ENCODE measurements at regions not wholly inside any gene's neighbourhood (a gene's known extent, or its start where the extent isn't known, plus 50 kb on each side); places are given as distances from the start of the nearest gene placed in this dataset.

DNA sequence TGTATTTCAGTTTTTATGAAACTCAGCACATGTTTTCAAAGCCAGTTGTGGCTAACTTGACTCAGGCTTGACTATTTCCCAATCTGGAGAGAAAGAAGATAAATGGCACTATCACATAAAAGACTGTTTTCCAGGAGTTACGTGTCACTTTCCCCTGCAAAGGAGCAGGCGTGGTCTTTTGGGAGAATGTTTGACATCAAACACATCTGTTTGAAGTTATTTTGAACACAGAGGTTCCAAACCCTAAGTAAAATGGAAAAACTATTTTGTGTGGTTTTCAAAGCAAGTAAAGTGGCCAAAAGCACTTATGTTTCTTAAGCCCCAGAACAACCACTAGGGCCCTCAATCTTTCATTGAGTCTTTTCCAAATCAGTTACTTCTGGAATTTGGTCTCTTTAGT lies 89.7 kb downstream of the FOXF2 start:
- no peak for TF ChIP-seq EP300 (IDR thresholded peaks at IDR 0.05)
- no peak for TF ChIP-seq CTCF (IDR thresholded peaks at IDR 0.05)
- no peak for TF ChIP-seq POLR2AphosphoS5 (IDR thresholded peaks at IDR 0.05)
- TF ChIP-seq POLR2A (IDR thresholded peaks at IDR 0.05): no peak
